Stimulated activated CD4-positive, alpha-beta T cell treated with anti-CD3 and anti-CD28 coated beads, Interleukin-2, amount 100 ng/mL, for 24 hours (primary cell): ENCODE measurements at regions not wholly inside any gene's neighbourhood (a gene's known extent, or its start where the extent isn't known, plus 50 kb on each side); places are given as distances from the start of the nearest gene placed in this dataset.

Experiments
- DNase-seq, 2 donors: peaks; one replicate each; pipeline ENCODE4 v3.0.0-alpha.2; 2020

GRCh38 chr5:67311701-67312100 lies 115.1 kb upstream of the CD180 start:
- DNase-seq, result no peak

- no peak for DNase-seq
Measured at GRCh38 chr5:67311208-67311607, 114.6 kb upstream of the CD180 start.

- no peak for DNase-seq
Measured at GRCh38 chr5:67310740-67311139, 114.1 kb upstream of the CD180 start.

- no peak for DNase-seq
Measured at GRCh38 chr5:67310169-67310568, 113.6 kb upstream of the CD180 start.

GRCh38 chr5:67308988-67309688 lies 112.5 kb upstream of the CD180 start:
- DNase-seq, result no peak

GRCh38 chr5:67306965-67307607 lies 110.5 kb upstream of the CD180 start:
- DNase-seq, result no peak

- no peak for DNase-seq
Measured at GRCh38 chr5:67305913-67306710, 109.5 kb upstream of the CD180 start.

GRCh38 chr5:67305401-67305800 lies 108.8 kb upstream of the CD180 start:
- DNase-seq, result no peak

GRCh38 chr5:67303356-67303755 lies 106.8 kb upstream of the CD180 start:
- no peak for DNase-seq

GRCh38 chr5:67301285-67301903 lies 104.8 kb upstream of the CD180 start:
- DNase-seq, result no peak

GRCh38 chr5:67300326-67300725 lies 103.7 kb upstream of the CD180 start:
- no peak for DNase-seq

GRCh38 chr5:67299231-67299735 lies 102.7 kb upstream of the CD180 start:
- no peak for DNase-seq

GRCh38 chr5:67297802-67298532 lies 101.4 kb upstream of the CD180 start:
- DNase-seq, result no peak

GRCh38 chr5:67297376-67297775 lies 100.8 kb upstream of the CD180 start:
- DNase-seq, result no peak

- no peak for DNase-seq
Measured at GRCh38 chr5:67294266-67294938, 97.8 kb upstream of the CD180 start.

GRCh38 chr5:67293226-67293625 lies 96.6 kb upstream of the CD180 start:
- no peak for DNase-seq

- DNase-seq, result no peak
Measured at GRCh38 chr5:67292201-67292940, 95.8 kb upstream of the CD180 start.

GRCh38 chr5:67291671-67292070 lies 95.1 kb upstream of the CD180 start:
- no peak for DNase-seq

- no peak for DNase-seq
Measured at GRCh38 chr5:67291066-67291465, 94.5 kb upstream of the CD180 start.

- DNase-seq, result no peak
Measured at GRCh38 chr5:67290655-67291054, 94.1 kb upstream of the CD180 start.
